ENCODE measurements at regions not wholly inside any gene's neighbourhood (a gene's known extent, or its start where the extent isn't known, plus 50 kb on each side); places are given as distances from the start of the nearest gene placed in this dataset.
"Not testable (repeated sequence)": the region's sequence is repeated elsewhere in the genome, so short reads cannot be mapped to it uniquely, and the experiment has no call there.

DNA sequence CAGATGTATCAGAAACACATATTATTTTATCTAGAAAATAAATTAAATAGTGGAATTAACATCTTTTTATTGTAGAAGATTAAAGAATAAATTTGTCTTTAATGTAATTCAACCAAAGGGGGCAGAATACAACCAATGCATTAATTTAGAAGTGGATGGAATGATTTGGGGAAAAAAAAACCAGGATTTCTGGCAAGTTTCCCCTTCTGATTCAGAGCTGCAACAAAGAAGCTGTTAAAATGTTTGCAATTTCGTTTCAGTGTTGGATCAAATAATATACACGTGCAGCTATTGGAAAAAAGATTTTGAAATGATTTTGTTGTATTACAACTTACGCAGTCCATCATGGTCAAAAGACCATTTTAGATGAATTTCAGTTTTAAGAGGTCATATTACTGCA lies 71.6 kb upstream of the ZNF280D start:
- Mint-ChIP-seq H3K4me3 (no peak overlapping the region), H3K27me3 (peaks cover 10% of the 10 kb centered on the region), H3K4me1 (peaks cover 4% of the 10 kb centered on the region), H3K36me3 (ENCODE audit: low read depth) (peaks cover 2% of the 10 kb centered on the region), H3K9me3 (peaks cover 18% of the 10 kb centered on the region), H3K27ac (no peak overlapping the region)
- no peak for DNase-seq
- ChIA-PET CTCF (interaction anchor here (0.6 kb wide), 1 partner anchor 525 kb away, joined by 3 read pairs; no protein-coding TSS in a partner anchor), POLR2A (no interaction called here)

DNA sequence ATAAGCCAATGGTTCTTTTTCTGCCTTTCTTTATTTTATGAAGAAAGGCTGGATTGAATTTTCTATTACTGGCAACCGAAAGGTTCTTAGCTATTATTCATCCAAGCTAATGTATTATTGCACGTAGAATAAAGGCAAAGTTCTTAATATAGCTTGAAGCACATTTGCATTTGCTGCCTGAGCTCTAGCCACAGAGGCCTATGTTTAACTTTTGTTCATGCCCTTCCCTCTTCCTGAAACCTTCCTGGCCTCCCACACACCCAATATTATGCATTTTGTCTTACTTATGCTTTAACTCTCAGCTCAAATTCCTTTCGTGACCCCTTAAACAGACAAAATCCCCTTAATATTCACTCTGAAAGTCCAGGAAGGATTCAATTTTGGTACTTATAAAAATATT lies 71.0 kb upstream of the ZNF280D start:
- Mint-ChIP-seq H3K4me1 (peaks cover 4% of the 10 kb centered on the region), H3K9me3 (peaks cover 17% of the 10 kb centered on the region), H3K4me3 (no peak overlapping the region), H3K27me3 (peaks cover 10% of the 10 kb centered on the region), H3K27ac (no peak overlapping the region), H3K36me3 (ENCODE audit: low read depth) (peaks cover 2% of the 10 kb centered on the region)
- DNase-seq = no peak
- ChIA-PET CTCF (no interaction called here), POLR2A (no interaction called here)

DNA sequence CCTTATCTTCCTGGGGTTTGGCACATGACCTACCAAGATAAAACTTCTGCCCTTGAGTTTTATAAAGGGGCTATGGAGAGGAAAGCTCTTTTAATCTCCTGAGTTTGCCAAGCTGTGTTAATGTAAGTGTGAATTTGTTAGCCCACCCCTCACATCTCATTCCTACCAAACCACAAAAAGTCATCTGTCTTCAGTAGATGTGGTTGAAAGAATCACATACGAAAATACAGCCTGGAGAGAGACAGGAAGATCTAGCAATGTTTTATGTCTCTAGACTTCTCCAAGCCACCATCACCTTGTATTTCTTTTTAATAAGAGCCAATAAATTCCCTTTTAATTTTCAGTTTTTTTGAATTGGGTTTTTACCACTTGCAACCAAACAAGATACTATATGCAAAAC lies 68.9 kb upstream of the ZNF280D start:
- POLR2A ChIA-PET = no interaction called here
- Mint-ChIP-seq H3K27me3 (peaks cover 10% of the 10 kb centered on the region), H3K27ac (no peak overlapping the region), H3K36me3 (ENCODE audit: low read depth) (no peaks in the 10 kb centered on the region), H3K4me3 (no peak overlapping the region), H3K4me1 (peaks cover 4% of the 10 kb centered on the region), H3K9me3 (no peaks in the 10 kb centered on the region)
- CTCF ChIA-PET = no interaction called here
- no peak for DNase-seq

DNA sequence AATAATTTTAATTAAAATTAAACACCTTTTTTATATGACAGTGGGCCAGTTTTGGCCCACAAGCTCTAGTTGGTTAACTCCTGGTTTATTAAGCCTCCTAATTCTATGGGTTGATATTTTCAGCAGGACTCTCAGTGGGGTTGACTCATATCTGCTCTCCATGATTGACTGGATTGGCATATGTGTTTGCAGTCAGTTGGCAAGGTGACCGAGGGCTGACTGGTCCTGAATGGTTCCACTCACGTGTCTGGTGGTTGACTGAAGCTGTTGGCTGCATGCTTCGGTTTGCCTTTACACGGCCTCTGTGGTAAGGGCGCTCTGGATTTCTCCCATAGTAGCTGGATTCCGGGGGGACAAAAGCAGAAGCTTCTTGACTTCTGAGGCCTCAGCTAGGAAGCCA lies 65.3 kb upstream of the ZNF280D start:
- Mint-ChIP-seq H3K36me3 (ENCODE audit: low read depth) (no peaks in the 10 kb centered on the region), H3K4me1 (no peaks in the 10 kb centered on the region), H3K27ac (no peak overlapping the region), H3K27me3 (peaks cover 6% of the 10 kb centered on the region), H3K4me3 (no peak overlapping the region), H3K9me3 (peaks cover 2% of the 10 kb centered on the region)
- peak; percentile 10 for DNase-seq
- ChIA-PET POLR2A (no interaction called here), CTCF (interaction anchor here (1.3 to 1.7 kb wide), 3 partner anchors 10 to 58 kb away, joined by 5 to 6 read pairs (median 5); no protein-coding TSS in a partner anchor)

DNA sequence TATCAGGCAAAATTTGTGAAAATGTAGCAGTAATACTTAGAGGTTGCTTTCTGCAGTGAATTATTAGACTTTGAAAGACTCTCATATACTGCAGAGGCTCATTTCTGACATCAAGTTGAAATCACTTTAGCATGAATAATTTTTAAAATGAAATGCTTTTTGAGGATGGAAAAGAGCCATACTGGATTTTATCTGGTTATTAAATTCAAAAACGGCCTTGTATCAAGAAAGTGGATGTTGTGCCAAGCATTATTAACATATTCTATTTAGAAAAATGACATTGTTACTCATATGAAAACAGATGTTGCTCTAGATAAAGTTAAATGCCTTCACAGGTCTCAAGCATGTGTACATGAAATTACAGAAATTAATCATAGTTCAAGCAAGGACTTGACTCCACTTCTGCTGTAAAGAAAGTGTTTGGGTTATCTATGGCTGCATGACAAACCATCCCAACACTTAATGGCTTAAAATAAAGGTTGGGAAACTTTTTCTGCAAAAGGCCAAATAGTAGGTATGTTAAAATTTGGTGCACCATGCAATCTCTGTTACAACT lies 64.5 kb upstream of the ZNF280D start:
- Mint-ChIP-seq H3K9me3 (peaks cover 2% of the 10 kb centered on the region), H3K27me3 (peaks cover 6% of the 10 kb centered on the region), H3K27ac (no peak overlapping the region), H3K4me1 (no peaks in the 10 kb centered on the region), H3K4me3 (no peak overlapping the region), H3K36me3 (ENCODE audit: low read depth) (no peaks in the 10 kb centered on the region)
- CTCF ChIA-PET = interaction anchor here (1.7 kb wide), 1 partner anchor 11 kb away, joined by 5 read pairs; no protein-coding TSS in a partner anchor
- no peak for DNase-seq
- POLR2A ChIA-PET = no interaction called here

DNA sequence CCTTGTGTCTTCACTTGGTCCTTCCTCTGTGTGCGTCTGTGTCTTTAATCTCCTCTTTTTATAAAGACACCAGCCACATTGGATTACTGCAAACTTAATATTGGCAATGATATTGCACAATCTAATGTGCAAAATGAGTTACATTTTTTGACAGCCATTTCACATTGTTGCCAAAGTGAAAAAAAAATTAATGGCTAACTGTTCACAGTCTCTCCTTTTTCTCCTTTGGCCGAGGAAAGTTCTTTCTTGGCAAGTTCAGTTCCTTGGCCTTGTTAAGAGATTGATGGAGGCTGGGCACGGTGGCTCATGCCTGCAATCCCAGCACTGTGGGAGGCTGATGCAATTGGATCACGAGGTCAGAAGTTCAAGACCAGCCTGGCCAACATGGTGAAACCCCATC lies 62.2 kb upstream of the ZNF280D start:
- no peak overlapping the region for H3K27ac Mint-ChIP-seq
- H3K27me3 Mint-ChIP-seq = peaks cover 3% of the 10 kb centered on the region
- POLR2A ChIA-PET = no interaction called here
- H3K4me1 Mint-ChIP-seq = no peaks in the 10 kb centered on the region
- no peaks in the 10 kb centered on the region for H3K36me3 Mint-ChIP-seq (ENCODE audit: low read depth)
- H3K9me3 Mint-ChIP-seq = peaks cover 11% of the 10 kb centered on the region
- no peak overlapping the region for H3K4me3 Mint-ChIP-seq
- DNase-seq = no peak
- CTCF ChIA-PET = no interaction called here

DNA sequence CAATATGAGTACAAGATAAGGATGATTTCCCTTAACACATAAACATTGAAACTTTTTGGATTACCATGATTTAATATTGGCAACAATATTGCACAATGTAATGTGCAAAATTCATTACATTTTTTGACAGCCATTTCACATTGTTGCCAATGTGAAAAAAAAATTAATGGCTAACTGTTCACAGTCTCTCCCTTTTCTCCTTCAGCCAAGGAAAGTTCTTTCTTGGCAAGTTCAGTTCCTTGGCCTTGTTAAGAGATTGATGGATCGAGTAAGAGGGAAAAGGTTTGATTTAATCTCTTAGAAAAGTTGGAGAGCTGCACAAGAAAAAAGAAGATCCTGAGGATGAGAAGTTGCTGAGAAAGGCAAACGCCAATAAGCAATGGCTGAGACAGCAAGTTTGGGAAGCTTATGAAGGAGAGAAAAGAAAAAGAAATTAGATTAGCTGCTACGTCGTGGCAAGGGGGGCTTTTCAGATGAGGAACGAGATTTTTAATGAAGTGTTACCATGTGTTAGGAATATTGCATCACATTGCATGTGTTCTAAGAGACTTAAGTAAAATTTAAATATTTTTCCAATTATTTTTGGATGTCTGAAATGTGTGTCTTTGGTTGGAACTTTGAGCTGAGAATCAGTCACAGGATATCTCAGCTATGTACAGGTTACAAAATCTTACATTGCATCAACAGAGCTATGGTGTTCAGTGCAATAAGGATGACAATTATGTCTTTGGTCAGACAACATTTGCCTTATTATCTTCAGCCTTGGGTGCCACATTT lies 61.4 kb upstream of the ZNF280D start:
- Mint-ChIP-seq H3K4me3 (no peak overlapping the region), H3K27ac (no peak overlapping the region), H3K36me3 (ENCODE audit: low read depth) (no peaks in the 10 kb centered on the region), H3K4me1 (no peaks in the 10 kb centered on the region), H3K27me3 (peaks cover 3% of the 10 kb centered on the region), H3K9me3 (peaks cover 11% of the 10 kb centered on the region)
- DNase-seq = no peak
- CTCF ChIA-PET = interaction anchor here (1.1 kb wide), 1 partner anchor 14 kb away, joined by 3 read pairs; no protein-coding TSS in a partner anchor
- POLR2A ChIA-PET = no interaction called here

DNA sequence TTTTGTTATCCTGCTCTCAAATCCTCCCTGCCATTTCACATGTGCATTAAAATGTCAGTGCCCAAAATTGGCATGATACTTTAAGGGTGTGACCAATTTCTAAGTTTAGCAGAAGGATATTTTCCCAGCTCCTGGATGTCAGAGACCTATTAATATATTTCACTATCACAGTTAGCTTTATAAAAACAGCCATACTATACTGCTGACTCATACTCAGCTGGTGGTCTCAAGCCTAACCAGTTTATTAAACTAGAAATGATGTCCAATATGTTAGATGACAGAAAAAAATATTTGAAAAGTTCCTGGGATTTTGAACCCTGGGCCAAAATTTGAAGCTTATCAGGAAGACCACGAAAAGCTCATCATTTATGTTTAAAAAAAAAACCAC lies 60.9 kb upstream of the ZNF280D start:
- ChIA-PET CTCF (interaction anchor here (1.1 kb wide), 1 partner anchor 13 kb away, joined by 3 read pairs; no protein-coding TSS in a partner anchor), POLR2A (no interaction called here)
- no peak overlapping the region for H3K4me3 Mint-ChIP-seq
- no peak overlapping the region for H3K27ac Mint-ChIP-seq
- no peaks in the 10 kb centered on the region for H3K36me3 Mint-ChIP-seq (ENCODE audit: low read depth)
- peaks cover 13% of the 10 kb centered on the region for H3K9me3 Mint-ChIP-seq
- peaks cover 3% of the 10 kb centered on the region for H3K27me3 Mint-ChIP-seq
- DNase-seq = no peak
- H3K4me1 Mint-ChIP-seq = no peaks in the 10 kb centered on the region

DNA sequence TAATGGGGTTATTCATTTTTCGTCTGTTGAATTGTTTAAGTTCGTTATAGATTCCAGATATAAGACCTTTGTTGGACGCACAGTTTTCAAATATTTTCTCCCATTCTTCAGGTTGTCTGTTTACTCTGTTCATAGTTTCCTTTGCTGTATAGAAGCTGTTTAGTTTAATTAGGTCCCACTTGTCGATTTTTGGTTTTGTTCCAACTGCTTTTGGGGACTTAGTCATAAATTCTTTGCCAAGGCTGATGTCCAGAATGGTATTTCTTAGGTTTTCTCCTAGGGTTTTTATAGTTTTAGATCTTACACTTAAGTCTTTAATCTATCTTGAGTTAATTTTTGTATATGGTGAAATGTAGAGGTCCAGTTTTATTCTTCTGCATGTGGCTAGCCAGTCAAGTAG lies 58.9 kb upstream of the ZNF280D start:
- no peak for DNase-seq
- ChIA-PET CTCF (interaction anchor here (0.6 kb wide), 1 partner anchor 292 kb away, joined by 3 read pairs; no protein-coding TSS in a partner anchor), POLR2A (no interaction called here)
- no peaks in the 10 kb centered on the region for H3K36me3 Mint-ChIP-seq (ENCODE audit: low read depth)
- peaks cover under 1% of the 10 kb centered on the region for H3K4me1 Mint-ChIP-seq
- peaks cover 3% of the 10 kb centered on the region for H3K27me3 Mint-ChIP-seq
- no peak overlapping the region for H3K27ac Mint-ChIP-seq
- no peak overlapping the region for H3K4me3 Mint-ChIP-seq
- H3K9me3 Mint-ChIP-seq = peaks cover 16% of the 10 kb centered on the region

DNA sequence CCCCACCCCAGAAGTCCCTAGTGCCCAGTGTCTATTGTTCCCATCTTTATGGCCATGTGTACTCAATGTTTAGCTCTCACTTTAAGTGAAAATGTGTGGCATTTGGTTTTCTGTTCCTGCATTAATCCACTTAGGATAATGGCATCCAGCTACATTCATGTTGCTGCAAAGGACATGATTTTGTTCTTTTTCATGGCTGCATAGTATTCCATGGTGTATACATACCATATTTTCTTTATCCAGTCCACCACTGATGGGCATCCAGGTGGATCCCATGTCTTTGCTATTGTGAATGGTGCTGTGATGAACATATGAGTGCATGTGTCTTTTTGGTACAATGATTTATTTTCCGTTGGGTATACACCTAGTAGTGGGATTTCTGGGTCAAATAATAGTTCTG lies 58.2 kb upstream of the ZNF280D start:
- H3K36me3 Mint-ChIP-seq (ENCODE audit: low read depth); POLR2A ChIA-PET; H3K4me1 Mint-ChIP-seq; H3K4me3 Mint-ChIP-seq; H3K27me3 Mint-ChIP-seq; H3K27ac Mint-ChIP-seq; DNase-seq: not testable (repeated sequence)
- peaks cover 16% of the 10 kb centered on the region for H3K9me3 Mint-ChIP-seq
- CTCF ChIA-PET = interaction anchor here (0.6 kb wide), 1 partner anchor 291 kb away, joined by 3 read pairs; no protein-coding TSS in a partner anchor

DNA sequence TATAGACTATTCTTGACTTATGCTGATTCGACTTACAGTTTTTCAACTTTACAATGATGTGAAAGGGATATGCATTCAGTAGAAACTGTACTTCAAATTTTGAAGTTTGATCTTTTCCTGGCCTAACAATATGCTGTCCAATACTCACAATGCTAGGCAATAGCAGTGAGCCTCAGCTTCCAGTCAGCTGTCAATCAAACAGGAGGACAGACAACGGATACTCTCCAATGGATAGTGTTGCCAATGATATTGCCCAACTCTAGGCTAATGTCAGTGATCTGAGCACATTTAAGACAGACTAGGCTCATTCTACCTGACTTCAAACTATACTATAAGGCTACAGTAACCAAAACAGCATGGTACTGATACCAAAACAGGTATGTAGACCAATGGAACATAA lies 55.0 kb upstream of the ZNF280D start:
- DNase-seq = no peak
- H3K27ac Mint-ChIP-seq = no peak overlapping the region
- peaks cover 3% of the 10 kb centered on the region for H3K27me3 Mint-ChIP-seq
- peaks cover 17% of the 10 kb centered on the region for H3K9me3 Mint-ChIP-seq
- ChIA-PET POLR2A (no interaction called here), CTCF (no interaction called here)
- H3K4me1 Mint-ChIP-seq = peaks cover 10% of the 10 kb centered on the region
- no peaks in the 10 kb centered on the region for H3K36me3 Mint-ChIP-seq (ENCODE audit: low read depth)
- H3K4me3 Mint-ChIP-seq = no peak overlapping the region

DNA sequence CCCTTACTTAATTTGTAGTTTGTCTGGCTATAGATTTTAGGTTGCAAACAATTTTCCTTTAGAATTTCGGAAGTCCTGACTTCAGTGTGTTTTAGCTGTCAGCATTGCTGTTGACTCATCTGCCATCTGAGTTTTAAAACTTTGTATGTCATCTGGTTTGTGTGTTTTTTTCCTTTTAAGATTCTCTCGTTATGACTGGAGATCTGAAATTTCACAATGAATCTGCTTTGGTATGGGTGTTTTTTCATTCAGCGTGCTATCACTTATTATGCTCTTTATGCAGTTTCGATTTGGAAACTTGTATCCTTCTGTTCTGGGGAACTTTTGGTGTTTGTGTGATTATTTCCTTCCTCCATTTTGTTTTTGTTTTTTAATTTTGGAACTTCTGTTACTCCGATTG lies 53.7 kb upstream of the ZNF280D start:
- peak overlapping the region; percentile 2 for H3K4me3 Mint-ChIP-seq
- ChIA-PET CTCF (interaction anchor here (0.8 to 1.7 kb wide), 3 partner anchors 12 to 23 kb away, joined by 3 to 5 read pairs (median 5); no protein-coding TSS in a partner anchor), POLR2A (no interaction called here)
- H3K4me1 Mint-ChIP-seq = peaks cover 10% of the 10 kb centered on the region
- H3K27ac Mint-ChIP-seq = peak overlapping the region; percentile 13
- no peak for DNase-seq
- H3K36me3 Mint-ChIP-seq (ENCODE audit: low read depth) = no peaks in the 10 kb centered on the region
- H3K27me3 Mint-ChIP-seq = peaks cover under 1% of the 10 kb centered on the region
- peaks cover 18% of the 10 kb centered on the region for H3K9me3 Mint-ChIP-seq

DNA sequence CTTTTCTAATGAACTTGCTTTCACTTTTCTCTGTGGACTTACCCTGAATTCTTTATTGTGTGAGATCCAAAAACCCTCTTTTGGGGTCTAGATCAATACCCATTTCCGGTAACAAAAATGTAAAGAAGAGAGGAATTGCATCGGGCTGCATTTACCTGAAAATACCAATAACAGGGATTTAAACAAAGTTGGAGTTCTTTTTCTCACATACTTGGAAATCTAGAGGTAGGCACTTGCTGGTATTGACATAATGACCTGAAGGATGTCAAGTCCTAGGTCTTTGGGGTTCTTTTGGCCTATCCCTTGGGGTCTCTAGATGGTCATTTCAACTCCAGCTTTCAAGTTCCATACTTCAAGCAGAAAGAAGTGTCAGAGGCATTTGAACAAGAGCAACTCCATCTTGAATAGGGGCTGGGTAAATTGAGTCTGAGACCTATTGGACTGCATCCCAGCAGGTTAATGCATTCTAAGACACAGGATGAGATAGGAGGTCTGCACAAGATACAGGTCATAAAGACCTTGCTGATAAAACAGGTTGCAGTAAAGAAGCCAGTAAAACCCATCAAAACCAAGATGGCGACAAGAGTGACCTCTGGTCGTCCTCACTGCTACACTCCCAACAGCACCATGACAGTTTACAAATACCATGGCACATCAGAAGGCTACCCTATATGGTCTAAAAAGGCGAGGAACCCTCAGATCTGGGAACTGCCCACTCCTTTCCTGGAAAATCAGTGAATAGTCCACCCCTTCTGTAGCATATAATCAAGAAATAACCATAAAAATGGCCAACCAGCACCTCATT lies 50.8 kb upstream of the ZNF280D start:
- Mint-ChIP-seq H3K27ac (no peak overlapping the region), H3K36me3 (ENCODE audit: low read depth) (peaks cover 2% of the 10 kb centered on the region), H3K27me3 (no peaks in the 10 kb centered on the region), H3K9me3 (peaks cover 17% of the 10 kb centered on the region), H3K4me1 (peaks cover 18% of the 10 kb centered on the region), H3K4me3 (no peak overlapping the region)
- ChIA-PET CTCF (no interaction called here), POLR2A (no interaction called here)
- no peak for DNase-seq

Data from activated CD4-positive, alpha-beta T cell treated with anti-CD3 and anti-CD28 coated beads, Interleukin-2, amount 10 ng/mL, durations not matched to agents 7 days and 5 days (primary cell).